IMR-90 (cell line): ENCODE measurements at regions not wholly inside any gene's neighbourhood (a gene's known extent, or its start where the extent isn't known, plus 50 kb on each side); places are given as distances from the start of the nearest gene placed in this dataset.

Experiments
- ATAC-seq: fragments of 200-7000 bp; cut with Tn5 transposase; 2 replicates; pipeline ENCODE4 v1.9.1; 2020; ENCODE audit warnings: low read depth, mild to moderate bottlenecking, moderate library complexity
- BruUV-seq: library from RNA; stranded (reverse); fragments of 400-500 nt; replicated peaks from 2 replicates; lab custom pipeline; 2021; lab: Mats Ljungman, UMichigan
- CTCF ChIA-PET: fragments of 300-600 bp; formaldehyde crosslinking; extraction: SDS; loops from one replicate; lab custom pipeline; 2021; ENCODE audit warnings: antibody characterized with exemption; lab: Yijun Ruan, JAX
- POLR2A ChIA-PET: fragments of 300-600 bp; sonication (Branson Sonifier 250); formaldehyde crosslinking; loops from one replicate; lab custom pipeline; 2022; ENCODE audit warnings: antibody characterized with exemption; ENCODE audit not compliant: unreplicated experiment; lab: Charles Lee
- DNase-seq: peaks from one replicate; pipeline ENCODE4 v3.0.0; 2013
- H2AFZ ChIP-seq: replicated peaks from 2 replicates; pipeline ENCODE3; 2013; ENCODE audit warnings: low read length, mild to moderate bottlenecking; ENCODE audit not compliant: poor library complexity
- H2AK5ac ChIP-seq: 2 replicates; pipeline ENCODE4 v1.6.1; 2013; ENCODE audit warnings: low read depth, low read length, inconsistent platforms
- H2AK9ac ChIP-seq: replicated peaks from 2 replicates; pipeline ENCODE3; 2013; ENCODE audit warnings: mild to moderate bottlenecking, low read depth, low read length, moderate library complexity; ENCODE audit not compliant: poor library complexity
- H2BK120ac ChIP-seq: 2 replicates; pipeline ENCODE4 v1.6.1; 2013; ENCODE audit warnings: low read depth, low read length, inconsistent platforms
- H2BK15ac ChIP-seq: 3 replicates; pipeline ENCODE4 v1.6.1; 2013; ENCODE audit warnings: low read depth, low read length, inconsistent platforms
- H2BK20ac ChIP-seq: 2 replicates; pipeline ENCODE4 v1.6.1; 2013; ENCODE audit warnings: low read depth, mild to moderate bottlenecking, inconsistent platforms, low read length, moderate library complexity
- H2BK5ac ChIP-seq: 2 replicates; pipeline ENCODE4 v1.6.1; 2013; ENCODE audit warnings: mild to moderate bottlenecking, low read depth, low read length, inconsistent platforms; ENCODE audit not compliant: poor library complexity, severe bottlenecking
- H3K14ac ChIP-seq: replicated peaks from 2 replicates; pipeline ENCODE4 v1.6.1; 2013; ENCODE audit warnings: low read depth, low read length, inconsistent platforms
- H3K18ac ChIP-seq: 2 replicates; pipeline ENCODE4 v1.6.1; 2013; ENCODE audit warnings: low read depth, low read length, control low read depth
- H3K23ac ChIP-seq: 2 replicates; pipeline ENCODE4 v1.6.1; 2013; ENCODE audit warnings: low read depth, low read length, inconsistent platforms
- H3K27ac ChIP-seq: 2 replicates; pipeline ENCODE4 v1.5.1; 2013; ENCODE audit warnings: mild to moderate bottlenecking, control low read depth, low read length; ENCODE audit not compliant: insufficient read depth
- H3K27me3 ChIP-seq: 2 replicates; pipeline ENCODE4 v1.6.1; 2013; ENCODE audit warnings: low read length; ENCODE audit not compliant: control insufficient read depth, insufficient read depth
- H3K36me3 ChIP-seq: 2 replicates; pipeline ENCODE4 v1.6.1; 2013; ENCODE audit warnings: low read length, mixed read lengths; ENCODE audit not compliant: control insufficient read depth, insufficient read depth
- H3K4ac ChIP-seq: 2 replicates; pipeline ENCODE4 v1.6.1; 2013; ENCODE audit warnings: low read depth, low read length, inconsistent platforms
- H3K4me1 ChIP-seq: 2 replicates; pipeline ENCODE4 v1.6.1; 2013; ENCODE audit warnings: low read length, mixed read lengths; ENCODE audit not compliant: control insufficient read depth, insufficient read depth
- H3K4me2 ChIP-seq: 2 replicates; pipeline ENCODE4 v1.6.1; 2013; ENCODE audit warnings: low read depth, mild to moderate bottlenecking, control low read depth, low read length, moderate library complexity
- H3K4me3 ChIP-seq: 2 replicates; pipeline ENCODE4 v1.5.1; 2013; ENCODE audit warnings: low read depth, mild to moderate bottlenecking, control low read depth, low read length, moderate library complexity; ENCODE audit not compliant: insufficient read depth
- H3K56ac ChIP-seq: 2 replicates; pipeline ENCODE4 v1.6.1; 2013; ENCODE audit warnings: low read length, inconsistent platforms; ENCODE audit not compliant: insufficient read depth; ENCODE audit errors: extremely low read depth
- H3K79me1 ChIP-seq, 2 experiments: 2 replicates each; pipeline ENCODE4 v1.6.1; 2013; ENCODE audit warnings: low read length in 2 of 2, inconsistent platforms in 1 of 2, low read depth in 1 of 2
- H3K9ac ChIP-seq: 2 replicates; pipeline ENCODE4 v1.6.1; 2013; ENCODE audit warnings: low read depth, low read length, control low read depth
- H3K9me1 ChIP-seq: 2 replicates; pipeline ENCODE4 v1.6.1; 2013; ENCODE audit warnings: low read length, inconsistent platforms; ENCODE audit not compliant: insufficient read depth
- H3K9me3 ChIP-seq: 2 replicates; pipeline ENCODE4 v1.6.1; 2013; ENCODE audit warnings: low read length; ENCODE audit not compliant: control insufficient read depth, insufficient read depth
- H4K20me1 ChIP-seq: 2 replicates; pipeline ENCODE4 v1.6.1; 2013; ENCODE audit warnings: low read length, inconsistent platforms; ENCODE audit not compliant: insufficient read depth
- H4K5ac ChIP-seq: 2 replicates; pipeline ENCODE4 v1.6.1; 2013; ENCODE audit warnings: mild to moderate bottlenecking, low read depth, low read length, control low read depth
- H4K8ac ChIP-seq, 2 experiments: 2 replicates each; pipeline ENCODE4 v1.6.1; 2013; ENCODE audit warnings: low read depth in 2 of 2, low read length in 2 of 2, control low read depth in 1 of 2, inconsistent platforms in 1 of 2
- H4K91ac ChIP-seq: 2 replicates; pipeline ENCODE4 v1.6.1; 2013; ENCODE audit warnings: low read depth, low read length, inconsistent platforms; ENCODE audit not compliant: insufficient read depth
- CHD1 ChIP-seq: IDR thresholded peaks from 2 replicates; pipeline ENCODE4 v1.6.1; 2012; ENCODE audit warnings: low read depth, low read length, improper control_type of control experiment
- POLR2A ChIP-seq: IDR thresholded peaks from 2 replicates; pipeline ENCODE4 v1.6.1; 2012; ENCODE audit warnings: mild to moderate bottlenecking, low read depth, low read length
- SMC3 ChIP-seq: fragments of 150-350 bp; IDR thresholded peaks from 2 replicates; pipeline ENCODE4 v1.6.1; 2016; ENCODE audit warnings: low read depth, mild to moderate bottlenecking, antibody characterized with exemption, low read length, moderate library complexity
- WGBS, 2 experiments: methylation state at CpG; one replicate each; pipeline versions ENCODE4 v1.1.5 to v1.1.7; 2013; ENCODE audit warnings: missing lambda C conversion rate in 2 of 2; ENCODE audit not compliant: insufficient read length in 1 of 2; ENCODE audit errors: extremely low coverage in 2 of 2; 5-methylcytosine and 5-hydroxymethylcytosine counted together
- dilution Hi-C: fragments of 300-500 bp; cut with HindIII; formaldehyde crosslinking; loops from one replicate; pipeline ENCODE4 v1.14.3; 2018; ENCODE audit warnings: low sequenced_read_pairs; ENCODE audit not compliant: unreplicated experiment
- in situ Hi-C: fragments of 300-500 bp; cut with MboI; formaldehyde crosslinking; loops from 3 replicates; pipeline ENCODE4 v1.14.3; 2019; ENCODE audit warnings: low sequenced_read_pairs, inconsistent platforms, mixed read lengths
- intact Hi-C: fragments of 100-400 bp; cut with micrococcal nuclease; formaldehyde crosslinking; loops from 2 replicates; pipeline ENCODE4 v1.10.0; 2022

- no peak overlapping the region for H3K9ac ChIP-seq
- H3K36me3 ChIP-seq: no peaks in the 10 kb centered on the region
- H3K4me1 ChIP-seq: peaks cover 5% of the 10 kb centered on the region
- in situ Hi-C loops: no loop called here
- ChIA-PET CTCF (interaction anchor here (1.3 kb wide), 1 partner anchor 57 kb away, joined by 3 read pairs; no protein-coding TSS in a partner anchor), POLR2A (no interaction called here)
- H4K8ac ChIP-seq: no peak overlapping the region
- no peak overlapping the region for H2AK5ac ChIP-seq
- H2AK9ac ChIP-seq: no peak overlapping the region
- dilution Hi-C loops: no loop called here
- H2BK120ac ChIP-seq: no peak overlapping the region
- no peak overlapping the region for H3K14ac ChIP-seq
- H3K4me2 ChIP-seq: no peak overlapping the region
- H3K23ac ChIP-seq: no peak overlapping the region
- H4K5ac ChIP-seq: no peak overlapping the region
- ATAC-seq (no peak), DNase-seq (no peak)
- no peak overlapping the region for H2BK15ac ChIP-seq
- WGBS, 2 experiments: no CpG with 5 or more reads among the region's 1 CpG
- intact Hi-C loops: no loop called here
- no peak overlapping the region for H3K18ac ChIP-seq
- H4K20me1 ChIP-seq: no peaks in the 10 kb centered on the region
- no peak overlapping the region for H2AFZ ChIP-seq
- peaks cover 4% of the 10 kb centered on the region; the same call in 1 of the 2 replicates for H3K9me1 ChIP-seq
- no peaks in the 10 kb centered on the region for H3K27me3 ChIP-seq
- no peak overlapping the region for H3K4ac ChIP-seq
- H3K4me3 ChIP-seq: no peak overlapping the region
- no peak overlapping the region for H3K27ac ChIP-seq
- TF ChIP-seq POLR2A (no peak), CHD1 (no peak), SMC3 (no peak)
- no peak overlapping the region for H2BK20ac ChIP-seq
- no peaks in the 10 kb centered on the region for H3K79me1 ChIP-seq
- H3K56ac ChIP-seq: no peak overlapping the region
- H3K9me3 ChIP-seq: no peaks in the 10 kb centered on the region
- BruUV-seq: no TSS peak
- H2BK5ac ChIP-seq: no peak overlapping the region
- H4K91ac ChIP-seq: no peak overlapping the region
Measured at GRCh38 chr2:215835657-215836056, 177.7 kb downstream of the MREG start.
